ENCODE measurements at regions not wholly inside any gene's neighbourhood (a gene's known extent, or its start where the extent isn't known, plus 50 kb on each side); places are given as distances from the start of the nearest gene placed in this dataset.
"Not testable (repeated sequence)": the region's sequence is repeated elsewhere in the genome, so short reads cannot be mapped to it uniquely, and the experiment has no call there.

GRCh38 chr9:109663978-109664377, 116.0 kb upstream of the PALM2AKAP2 start:
- not testable (repeated sequence) for DNase-seq

DNA sequence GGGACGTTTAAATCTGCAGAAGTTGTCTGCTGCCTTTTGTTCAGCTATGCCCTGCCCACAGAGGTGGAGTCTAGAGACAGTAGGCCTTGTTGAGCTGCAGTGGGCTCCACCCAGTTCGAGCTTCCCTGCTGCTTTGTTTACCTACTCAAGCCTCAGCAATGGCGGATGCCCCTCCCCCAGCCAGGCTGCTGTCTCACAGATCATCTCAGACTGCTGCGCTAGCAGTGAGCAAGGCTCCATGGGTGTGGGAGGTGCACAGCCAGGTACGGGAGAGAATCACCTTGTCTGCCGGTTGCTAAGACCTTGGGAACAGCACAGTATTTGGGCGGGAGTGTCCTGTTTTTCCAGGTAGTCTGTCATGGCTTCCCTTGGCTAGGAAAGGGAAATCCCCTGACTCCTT, 114.3 kb upstream of the PALM2AKAP2 start:
- DNase-seq = peak in 29 of 51 donors; percentile 3 to 80 (median 32)

DNA sequence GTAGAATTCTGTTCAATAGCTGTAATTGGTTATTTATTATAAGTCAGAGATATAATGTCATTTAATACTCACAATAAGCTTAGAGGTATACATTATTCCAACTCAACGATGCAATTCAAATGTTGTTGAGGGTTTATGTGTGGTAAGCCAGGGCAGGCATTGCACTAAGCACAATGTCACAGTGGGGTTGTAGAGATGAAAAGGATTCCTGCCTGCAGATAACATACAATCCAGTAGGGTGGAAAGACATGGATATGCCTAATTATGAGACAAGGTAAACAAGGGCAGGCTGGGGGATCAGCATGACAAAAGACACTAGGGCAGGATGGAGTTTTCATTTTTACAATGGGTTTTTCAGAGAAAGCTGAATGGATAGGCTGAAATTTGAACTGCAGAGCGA, 98.7 kb upstream of the PALM2AKAP2 start:
- DNase-seq = no peak

DNA sequence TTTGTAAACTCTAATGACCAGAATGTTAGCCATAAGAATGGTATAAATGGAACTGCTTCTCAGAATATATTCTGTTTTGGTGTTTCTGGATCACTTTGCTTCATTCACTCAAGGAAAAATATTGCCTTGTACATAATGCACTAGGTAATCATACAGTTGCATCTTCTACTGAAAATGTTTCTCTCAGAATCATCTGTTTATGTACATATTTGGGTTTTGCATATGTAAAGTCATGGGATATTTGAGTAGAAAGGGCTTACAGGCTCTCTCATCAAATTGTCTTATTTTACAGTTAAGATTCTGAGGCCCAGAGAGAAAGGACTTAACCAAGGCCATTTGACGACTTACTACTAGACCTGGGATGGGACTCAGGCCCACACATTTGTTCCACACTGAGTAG, 97.8 kb upstream of the PALM2AKAP2 start:
- no peak for DNase-seq

DNA sequence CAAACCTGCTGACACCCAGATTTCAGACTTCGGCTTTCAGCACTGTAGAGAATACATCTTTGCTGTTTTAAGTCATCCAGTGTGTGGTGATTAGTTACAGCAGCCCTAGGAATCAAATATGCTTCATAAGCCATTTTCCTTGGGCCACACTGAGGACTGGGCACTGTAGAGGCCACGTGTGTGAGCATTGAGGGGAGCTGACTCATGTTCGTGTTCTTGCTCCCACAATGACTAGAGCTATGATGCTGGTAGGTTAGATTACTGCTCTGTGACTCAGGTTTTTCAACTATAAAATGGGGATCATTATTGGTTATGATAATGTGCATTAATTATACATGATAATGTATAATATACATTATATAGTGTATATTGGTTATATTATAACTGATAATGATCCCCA, 96.5 kb upstream of the PALM2AKAP2 start:
- DNase-seq = no peak

- DNase-seq = no peak
Observed at GRCh38 chr9:109689701-109690100, 90.3 kb upstream of the PALM2AKAP2 start.

DNA sequence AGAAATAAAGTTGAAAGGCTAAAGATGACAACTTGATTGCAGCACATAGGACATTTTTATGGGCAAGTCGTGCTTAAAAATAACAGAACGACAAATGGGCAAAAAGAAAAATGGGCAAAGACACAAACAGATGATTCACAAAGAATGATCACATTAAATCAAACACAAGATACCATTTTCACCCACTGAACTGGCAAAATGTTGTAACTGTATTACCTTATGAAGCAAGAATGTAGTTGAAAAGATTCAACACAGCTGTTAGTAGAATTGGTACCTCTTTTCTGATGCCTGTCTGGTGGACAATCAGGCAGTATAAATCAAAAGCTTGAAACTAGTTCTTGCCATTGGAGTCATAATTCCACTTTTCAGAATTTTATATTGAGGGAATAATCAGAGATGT, 81.0 kb upstream of the PALM2AKAP2 start:
- no peak for DNase-seq

- DNase-seq = no peak
Observed at GRCh38 chr9:109704546-109704945, 75.5 kb upstream of the PALM2AKAP2 start.

- DNase-seq = no peak
Observed at GRCh38 chr9:109705515-109705914, 74.5 kb upstream of the PALM2AKAP2 start.

- no peak for DNase-seq
Observed at GRCh38 chr9:109707355-109707754, 72.6 kb upstream of the PALM2AKAP2 start.

DNA sequence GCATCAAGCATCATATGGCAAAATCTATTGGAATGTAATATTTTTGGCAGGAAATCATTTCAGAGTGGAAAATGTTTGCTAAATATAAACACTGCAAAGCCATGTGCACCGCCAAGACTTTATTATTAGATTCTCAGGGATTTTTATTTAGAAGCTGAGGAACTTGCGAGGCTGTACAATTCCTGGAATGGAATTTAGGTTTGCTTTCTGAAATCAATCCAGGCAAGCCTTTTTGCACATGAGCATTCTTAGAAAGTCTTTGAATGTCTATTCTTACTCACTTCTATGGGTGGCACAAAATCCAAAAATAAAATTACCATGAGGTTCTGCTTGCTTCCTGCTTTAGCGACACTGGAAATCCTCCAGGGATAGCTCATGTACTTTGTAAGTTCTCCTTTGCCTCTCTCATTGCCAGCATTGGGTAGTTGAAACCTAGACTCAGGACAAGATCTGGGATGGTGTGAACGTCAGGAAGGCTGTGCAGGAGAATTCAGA, 71.5 kb upstream of the PALM2AKAP2 start:
- no peak for DNase-seq

DNA sequence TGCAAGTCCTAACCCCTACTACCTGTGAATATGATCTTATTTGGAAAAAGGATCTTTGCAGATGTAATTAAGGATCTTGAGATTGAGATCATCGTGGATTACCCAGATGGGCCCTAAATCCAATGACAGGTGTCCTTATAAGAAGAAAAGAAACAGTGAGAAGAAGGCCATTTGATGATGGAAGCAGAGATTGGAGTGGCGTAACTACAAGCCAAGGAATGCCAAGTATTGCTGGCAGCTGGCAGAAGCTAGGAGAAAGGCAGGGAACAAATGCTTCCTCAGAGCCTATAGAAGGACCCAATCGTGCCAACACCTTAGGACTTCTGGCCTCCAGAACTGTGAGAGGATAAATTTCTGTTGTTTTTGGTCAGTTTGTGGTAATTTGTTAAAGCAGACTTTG, 70.1 kb upstream of the PALM2AKAP2 start:
- DNase-seq = no peak

DNA sequence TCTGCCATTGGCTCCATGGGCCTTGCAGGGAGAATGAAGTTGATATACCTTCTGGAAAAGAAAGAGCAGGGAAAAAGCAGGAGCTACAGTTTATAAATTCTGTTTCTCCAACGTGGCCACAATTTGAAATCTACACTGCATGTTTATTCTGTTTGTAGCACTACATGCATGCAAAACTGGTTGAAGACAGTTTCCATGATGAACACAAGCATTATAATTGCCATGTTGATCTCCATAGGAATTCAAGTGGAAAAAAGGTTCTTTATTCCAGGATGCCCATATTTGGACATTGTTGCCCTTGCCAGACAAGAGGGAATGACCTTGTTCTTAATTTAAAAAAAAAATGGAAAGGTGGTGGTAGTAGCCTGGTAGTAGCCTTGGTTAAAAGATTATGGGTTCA, 69.2 kb upstream of the PALM2AKAP2 start:
- no peak for DNase-seq

DNA sequence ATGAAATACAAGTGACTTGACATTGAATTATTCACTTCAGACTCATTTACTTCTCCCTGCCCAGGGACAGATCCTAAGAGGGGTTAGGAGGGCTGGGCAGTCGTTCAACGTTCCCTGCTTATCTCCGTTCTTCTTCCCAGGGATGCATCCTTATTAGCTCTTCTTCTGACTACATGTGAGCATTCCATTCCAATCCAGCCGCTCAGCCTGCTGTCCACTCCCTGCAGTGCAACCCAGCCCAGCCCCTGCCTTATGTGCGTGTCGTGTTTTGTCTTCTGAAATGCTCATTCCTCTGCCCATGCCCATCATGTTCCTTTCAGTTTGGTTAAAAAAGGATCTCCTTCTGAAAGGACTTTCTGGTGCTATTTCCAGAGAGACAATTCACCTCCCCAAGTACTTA, 64.7 kb upstream of the PALM2AKAP2 start:
- DNase-seq = no peak

DNA sequence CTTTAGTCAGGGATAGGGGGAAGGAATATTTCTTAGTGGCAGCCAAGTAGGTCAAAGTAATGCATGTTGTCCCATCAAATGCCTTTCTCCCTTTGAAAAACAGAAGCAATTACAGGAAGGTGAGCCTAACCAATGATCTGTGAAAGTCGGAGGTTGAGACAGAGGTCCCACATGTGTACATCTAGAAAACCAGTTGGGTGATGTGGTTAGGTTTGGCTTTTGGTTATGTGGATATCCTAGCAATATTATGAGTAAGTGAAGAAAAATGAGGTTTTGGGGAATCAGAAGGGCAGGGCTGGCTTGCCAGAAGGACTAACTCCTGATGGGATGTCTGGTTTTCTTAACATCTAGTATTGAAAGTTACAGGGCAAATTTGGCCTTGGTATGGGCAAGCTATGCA, 63.4 kb upstream of the PALM2AKAP2 start:
- DNase-seq = no peak

DNA sequence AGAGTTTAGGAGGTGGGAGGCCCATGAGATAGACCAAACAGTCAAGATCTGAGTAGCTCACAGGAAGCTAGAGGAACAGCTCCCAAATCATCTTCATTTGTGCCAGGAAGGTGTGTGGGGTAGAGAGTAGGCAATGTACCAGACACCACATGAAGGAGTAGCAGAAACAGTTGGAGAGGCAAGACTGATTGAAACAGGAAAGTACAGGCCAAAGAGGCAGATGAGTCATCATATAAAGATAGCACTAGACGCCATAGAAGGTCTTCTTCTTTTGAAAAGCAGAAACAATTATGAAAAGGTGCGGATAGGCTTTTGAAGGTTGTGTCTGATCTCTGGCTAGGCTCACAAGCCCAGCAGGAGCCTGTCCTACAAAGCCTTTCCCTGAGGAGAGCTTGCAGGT, 62.7 kb upstream of the PALM2AKAP2 start:
- DNase-seq = no peak

- no peak for DNase-seq
Observed at GRCh38 chr9:109718861-109719260, 61.1 kb upstream of the PALM2AKAP2 start.

DNA sequence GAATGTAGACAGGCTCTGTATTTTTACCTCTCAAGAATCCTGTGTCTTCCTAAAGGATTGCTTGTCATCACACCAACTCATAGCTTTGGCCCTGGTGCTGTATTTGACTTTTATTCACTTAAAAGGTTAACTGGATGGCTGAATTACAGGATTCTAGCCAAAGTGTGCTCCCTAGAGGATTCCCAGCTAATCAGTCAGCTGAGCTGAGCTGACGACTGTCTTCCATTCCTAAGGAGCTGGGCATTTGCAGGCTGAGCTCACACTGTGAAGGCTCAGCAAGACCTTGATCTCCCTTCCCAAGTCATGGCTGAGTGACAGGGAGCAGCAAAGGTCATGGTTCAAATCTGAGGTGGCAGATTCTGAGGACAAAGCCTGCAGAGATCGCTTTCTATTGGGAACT, 59.0 kb upstream of the PALM2AKAP2 start:
- no peak for DNase-seq

- no peak for DNase-seq
Observed at GRCh38 chr9:109722007-109722406, 58.0 kb upstream of the PALM2AKAP2 start.

GRCh38 chr9:109723781-109724180, 56.2 kb upstream of the PALM2AKAP2 start:
- no peak for DNase-seq

GRCh38 chr9:109725460-109725859, 54.5 kb upstream of the PALM2AKAP2 start:
- DNase-seq = no peak

DNA sequence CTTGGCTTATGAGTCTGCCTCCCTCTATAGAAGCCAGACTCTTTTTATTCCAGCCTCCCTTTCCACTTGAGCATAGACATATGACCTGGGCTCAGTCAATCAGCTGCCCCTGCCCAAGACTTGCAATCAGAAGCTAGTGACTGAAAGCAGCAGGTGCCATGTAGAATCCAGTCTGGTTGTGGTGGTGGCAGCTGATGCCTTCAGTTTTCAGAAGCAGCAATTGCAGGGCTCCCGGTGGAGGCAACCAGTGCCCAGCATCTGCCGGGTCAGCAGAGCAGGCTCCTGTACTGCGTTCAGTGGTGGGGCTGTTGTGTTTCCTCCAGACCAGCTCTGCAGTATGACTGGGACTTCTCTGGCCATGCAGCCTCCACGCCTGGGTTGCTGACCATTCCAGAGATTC, 53.9 kb upstream of the PALM2AKAP2 start:
- DNase-seq = no peak

DNA sequence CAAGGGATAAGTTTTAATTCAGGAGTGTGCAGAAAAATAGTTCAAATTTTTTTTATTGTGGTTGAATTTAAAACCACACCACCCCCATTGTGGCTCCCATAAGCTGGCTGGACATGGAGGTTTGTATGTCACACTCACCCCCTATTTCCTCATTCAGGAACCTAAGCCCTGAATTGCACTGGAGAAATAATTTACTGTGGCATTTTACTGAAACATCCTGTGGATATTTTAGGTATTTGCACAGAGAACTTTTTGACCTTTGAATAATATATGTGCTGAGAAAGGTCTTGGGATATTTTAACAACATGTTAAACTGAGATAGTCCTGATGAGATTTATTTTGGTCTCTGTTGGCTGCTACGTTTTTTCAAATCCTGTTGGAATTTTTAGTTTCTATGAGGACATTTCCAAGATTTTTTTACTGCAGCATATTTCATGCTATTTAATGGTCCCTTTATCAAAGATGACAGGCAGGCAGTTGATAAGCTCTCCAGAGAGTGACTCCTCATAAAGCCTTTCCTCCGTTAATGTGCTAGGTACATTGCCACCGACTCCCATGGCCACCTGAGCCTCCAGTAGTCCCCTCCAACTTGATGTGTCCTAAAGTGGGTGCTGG, 51.2 kb upstream of the PALM2AKAP2 start:
- no peak for DNase-seq

DNA sequence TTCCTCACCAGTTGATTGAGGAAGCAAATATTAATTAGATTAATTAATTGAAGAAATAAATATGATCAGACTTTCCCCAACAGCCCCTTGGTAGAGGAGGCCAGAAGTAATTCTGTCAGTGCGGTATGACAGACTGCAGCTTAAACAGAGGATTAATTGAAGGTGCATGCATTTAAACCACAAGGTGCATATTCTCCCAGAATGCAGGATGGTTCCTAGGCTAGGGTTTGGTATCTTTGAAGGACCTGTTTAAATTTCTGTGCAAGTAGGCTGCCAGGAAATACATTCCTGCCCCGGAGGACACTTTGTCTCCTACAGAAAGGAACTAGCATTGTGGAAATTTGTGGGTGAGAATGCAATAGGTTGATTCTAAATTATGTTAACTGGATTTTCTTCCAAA, 50.5 kb upstream of the PALM2AKAP2 start:
- DNase-seq = no peak

All from hypothalamus (tissue), 51 donors.